ENCODE measurements at regions not wholly inside any gene's neighbourhood (a gene's known extent, or its start where the extent isn't known, plus 50 kb on each side); places are given as distances from the start of the nearest gene placed in this dataset.

DNA sequence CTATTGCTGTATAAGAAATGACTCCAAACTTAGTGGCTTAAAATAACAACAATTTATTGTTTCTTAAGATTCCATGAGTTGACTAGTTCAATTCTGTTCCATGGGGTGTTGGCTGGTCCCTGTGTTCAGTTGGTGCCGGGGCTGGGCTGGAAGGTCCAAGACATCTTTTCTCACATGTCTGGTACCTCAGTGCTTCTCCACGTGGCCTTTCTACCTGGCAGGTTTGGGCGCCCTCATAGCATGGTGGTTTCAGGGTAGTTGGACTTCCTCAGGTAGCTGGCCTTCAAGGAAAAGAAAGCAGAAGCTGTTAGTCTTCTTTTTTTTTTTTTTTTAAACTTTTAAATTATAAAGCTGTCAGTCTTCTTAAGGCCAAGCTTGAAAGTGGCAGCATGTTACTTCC is 104.6 kb upstream of the LIMCH1 start:
- H3K4me1 ChIP-seq (ENCODE audit: control insufficient read depth, insufficient read depth, low read length): no peaks in the 10 kb centered on the region
- H3K9ac ChIP-seq (ENCODE audit: low read length): no peak overlapping the region
- H3K4me3 ChIP-seq (ENCODE audit: low read length): no peak overlapping the region
- no peaks in the 10 kb centered on the region for H3K9me3 ChIP-seq (ENCODE audit: control insufficient read depth, low read length)
- no peaks in the 10 kb centered on the region for H3K27me3 ChIP-seq (ENCODE audit: control insufficient read depth, insufficient read depth, low read length)
- no peaks in the 10 kb centered on the region for H3K36me3 ChIP-seq (ENCODE audit: control insufficient read depth, insufficient read depth, low read length)

DNA sequence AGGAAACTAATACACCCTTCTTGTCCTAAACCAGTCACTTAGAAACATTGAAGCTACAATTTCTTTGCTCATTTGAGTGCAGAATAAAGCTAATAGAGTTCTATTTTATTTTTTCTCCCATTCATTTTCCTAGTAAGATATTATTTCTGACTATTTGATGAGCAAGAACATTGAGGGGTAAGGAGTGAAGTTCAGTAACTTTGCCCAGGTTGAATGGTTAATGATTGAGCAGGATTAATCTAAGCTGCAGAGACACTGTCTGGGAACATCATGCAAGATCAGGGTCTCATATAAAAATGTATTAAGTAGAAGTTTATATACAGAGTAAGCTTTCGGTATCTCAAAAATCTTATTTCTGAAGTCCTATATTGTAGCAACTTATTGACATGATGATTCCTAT is 102.4 kb upstream of the LIMCH1 start:
- Histone ChIP-seq H3K9me3 (ENCODE audit: control insufficient read depth, low read length) (no peaks in the 10 kb centered on the region), H3K36me3 (ENCODE audit: control insufficient read depth, insufficient read depth, low read length) (no peaks in the 10 kb centered on the region), H3K4me3 (ENCODE audit: low read length) (no peak overlapping the region), H3K4me1 (ENCODE audit: control insufficient read depth, insufficient read depth, low read length) (no peaks in the 10 kb centered on the region), H3K9ac (ENCODE audit: low read length) (no peak overlapping the region), H3K27me3 (ENCODE audit: control insufficient read depth, insufficient read depth, low read length) (no peaks in the 10 kb centered on the region)

DNA sequence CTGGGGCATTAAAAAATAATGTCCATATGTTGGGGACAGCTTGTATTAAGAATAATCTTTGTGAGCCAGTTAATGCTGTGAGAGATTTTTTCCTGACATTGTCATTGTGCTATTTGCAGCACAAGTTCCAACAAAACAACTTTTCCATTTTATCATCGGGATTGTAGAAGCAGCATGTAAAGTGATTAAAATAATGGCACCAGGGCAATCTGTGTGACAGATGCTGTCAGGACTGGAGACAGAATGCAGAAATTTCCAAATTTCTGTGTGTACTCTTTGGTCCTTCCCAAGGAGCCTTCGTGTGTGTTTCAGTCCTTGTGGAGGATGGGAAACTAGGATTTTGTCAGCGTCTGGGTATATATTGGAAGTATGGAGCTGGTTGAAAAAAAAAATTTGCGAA is 101.5 kb upstream of the LIMCH1 start:
- Histone ChIP-seq H3K4me1 (ENCODE audit: control insufficient read depth, insufficient read depth, low read length) (no peaks in the 10 kb centered on the region), H3K36me3 (ENCODE audit: control insufficient read depth, insufficient read depth, low read length) (no peaks in the 10 kb centered on the region), H3K9ac (ENCODE audit: low read length) (no peak overlapping the region), H3K9me3 (ENCODE audit: control insufficient read depth, low read length) (no peaks in the 10 kb centered on the region), H3K27me3 (ENCODE audit: control insufficient read depth, insufficient read depth, low read length) (no peaks in the 10 kb centered on the region), H3K4me3 (ENCODE audit: low read length) (no peak overlapping the region)

DNA sequence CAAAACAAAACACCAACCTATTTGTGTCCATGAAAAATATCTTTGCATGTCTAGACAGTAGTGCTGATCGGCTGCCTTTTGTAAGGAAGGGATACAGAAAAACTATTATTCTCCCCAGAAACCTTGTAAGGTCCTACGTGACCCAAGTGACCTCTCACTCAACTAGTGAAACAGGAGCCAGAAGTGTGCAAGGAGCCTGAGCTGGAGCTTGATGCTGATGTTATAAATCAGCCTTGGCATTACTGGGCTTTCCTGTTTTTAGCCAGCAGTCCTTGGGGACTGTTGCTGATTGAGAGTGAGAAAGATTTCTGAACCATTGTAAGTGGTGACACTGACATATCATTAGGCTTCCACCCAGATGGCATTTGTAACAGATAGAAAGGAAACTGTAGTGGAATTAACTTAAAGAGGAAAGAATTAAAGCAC is 100.8 kb upstream of the LIMCH1 start:
- no peaks in the 10 kb centered on the region for H3K9me3 ChIP-seq (ENCODE audit: control insufficient read depth, low read length)
- H3K27me3 ChIP-seq (ENCODE audit: control insufficient read depth, insufficient read depth, low read length): no peaks in the 10 kb centered on the region
- H3K36me3 ChIP-seq (ENCODE audit: control insufficient read depth, insufficient read depth, low read length): no peaks in the 10 kb centered on the region
- H3K9ac ChIP-seq (ENCODE audit: low read length): no peak overlapping the region
- H3K4me3 ChIP-seq (ENCODE audit: low read length): no peak overlapping the region
- no peaks in the 10 kb centered on the region for H3K4me1 ChIP-seq (ENCODE audit: control insufficient read depth, insufficient read depth, low read length)

DNA sequence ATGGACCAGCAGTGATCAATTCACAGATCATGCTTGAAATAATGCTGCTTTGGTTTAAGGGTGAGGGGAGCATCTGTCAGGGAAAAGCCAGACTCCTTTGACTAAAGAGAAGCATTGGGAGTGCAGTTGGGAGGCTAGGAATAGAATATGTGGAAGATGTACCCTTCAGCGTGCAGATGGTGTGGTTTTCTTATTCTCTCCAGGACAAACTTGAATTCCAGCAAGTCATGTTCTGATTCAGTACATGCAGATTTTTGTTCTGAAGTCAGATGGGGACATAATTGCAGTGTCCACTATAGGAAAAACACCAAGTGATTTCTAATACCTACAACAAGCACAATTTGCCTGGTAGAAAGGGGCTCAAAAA is 99.0 kb upstream of the LIMCH1 start:
- no peaks in the 10 kb centered on the region for H3K36me3 ChIP-seq (ENCODE audit: control insufficient read depth, insufficient read depth, low read length)
- H3K4me1 ChIP-seq (ENCODE audit: control insufficient read depth, insufficient read depth, low read length): no peaks in the 10 kb centered on the region
- no peaks in the 10 kb centered on the region for H3K27me3 ChIP-seq (ENCODE audit: control insufficient read depth, insufficient read depth, low read length)
- no peak overlapping the region for H3K9ac ChIP-seq (ENCODE audit: low read length)
- H3K4me3 ChIP-seq (ENCODE audit: low read length): no peak overlapping the region
- no peaks in the 10 kb centered on the region for H3K9me3 ChIP-seq (ENCODE audit: control insufficient read depth, low read length)

DNA sequence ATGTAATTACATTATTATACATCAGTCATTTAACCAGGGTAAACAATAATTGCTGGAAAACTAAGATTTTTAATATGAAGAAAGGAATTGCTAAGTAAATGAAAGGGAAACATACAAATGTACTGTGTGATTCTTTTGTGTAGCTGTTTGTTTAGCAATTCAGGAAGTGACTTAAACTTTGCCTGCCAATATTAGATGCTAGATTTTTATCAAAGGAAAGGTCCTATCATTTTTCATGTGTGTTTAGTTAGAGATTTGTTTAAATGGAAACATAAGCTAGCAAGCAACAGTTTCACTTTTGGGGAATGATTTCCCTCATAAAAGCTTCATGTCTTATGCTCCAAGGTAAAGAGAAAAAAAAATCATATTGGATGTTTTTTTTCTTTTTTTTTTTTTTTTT is 95.1 kb upstream of the LIMCH1 start:
- no peaks in the 10 kb centered on the region for H3K36me3 ChIP-seq (ENCODE audit: control insufficient read depth, insufficient read depth, low read length)
- no peaks in the 10 kb centered on the region for H3K9me3 ChIP-seq (ENCODE audit: control insufficient read depth, low read length)
- no peak overlapping the region for H3K4me3 ChIP-seq (ENCODE audit: low read length)
- H3K4me1 ChIP-seq (ENCODE audit: control insufficient read depth, insufficient read depth, low read length): no peaks in the 10 kb centered on the region
- no peaks in the 10 kb centered on the region for H3K27me3 ChIP-seq (ENCODE audit: control insufficient read depth, insufficient read depth, low read length)
- H3K9ac ChIP-seq (ENCODE audit: low read length): no peak overlapping the region

DNA sequence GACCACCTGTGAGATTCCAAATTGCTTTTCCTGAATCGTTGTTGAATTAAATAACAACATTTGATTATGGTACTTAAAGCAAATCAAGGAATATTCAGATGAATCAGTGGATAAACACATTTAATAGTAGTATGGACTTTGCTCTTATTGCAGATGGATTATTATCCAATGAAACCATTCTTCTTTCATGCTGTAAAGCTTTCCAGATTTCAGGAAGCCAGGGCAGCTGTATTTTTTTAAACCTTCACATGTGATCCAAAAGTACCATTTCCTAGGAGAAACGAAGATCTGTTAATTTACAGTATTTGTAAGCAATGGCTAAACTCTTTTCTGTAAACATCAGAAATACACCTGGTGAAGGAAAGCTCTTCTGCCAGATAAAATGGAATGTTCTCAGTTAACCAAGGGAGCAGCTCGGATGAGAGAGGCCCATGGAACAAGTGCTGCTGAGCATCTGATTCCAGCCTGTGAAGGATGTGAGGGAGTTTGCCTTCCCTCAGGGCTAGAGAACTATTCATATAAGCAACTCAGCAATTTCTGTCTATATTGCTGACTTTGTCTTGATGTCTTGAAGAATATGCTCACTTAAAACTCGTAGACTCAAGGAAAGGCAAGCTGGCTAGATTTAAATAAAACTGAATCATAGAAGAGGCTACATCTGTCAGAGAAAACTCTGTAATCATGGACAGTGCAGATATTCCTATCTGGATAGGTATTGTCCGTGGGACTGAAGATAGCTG is 94.4 kb upstream of the LIMCH1 start:
- Histone ChIP-seq H3K9me3 (ENCODE audit: control insufficient read depth, low read length) (no peaks in the 10 kb centered on the region), H3K4me3 (ENCODE audit: low read length) (no peak overlapping the region), H3K9ac (ENCODE audit: low read length) (no peak overlapping the region), H3K27me3 (ENCODE audit: control insufficient read depth, insufficient read depth, low read length) (no peaks in the 10 kb centered on the region), H3K4me1 (ENCODE audit: control insufficient read depth, insufficient read depth, low read length) (no peaks in the 10 kb centered on the region), H3K36me3 (ENCODE audit: control insufficient read depth, insufficient read depth, low read length) (no peaks in the 10 kb centered on the region)

DNA sequence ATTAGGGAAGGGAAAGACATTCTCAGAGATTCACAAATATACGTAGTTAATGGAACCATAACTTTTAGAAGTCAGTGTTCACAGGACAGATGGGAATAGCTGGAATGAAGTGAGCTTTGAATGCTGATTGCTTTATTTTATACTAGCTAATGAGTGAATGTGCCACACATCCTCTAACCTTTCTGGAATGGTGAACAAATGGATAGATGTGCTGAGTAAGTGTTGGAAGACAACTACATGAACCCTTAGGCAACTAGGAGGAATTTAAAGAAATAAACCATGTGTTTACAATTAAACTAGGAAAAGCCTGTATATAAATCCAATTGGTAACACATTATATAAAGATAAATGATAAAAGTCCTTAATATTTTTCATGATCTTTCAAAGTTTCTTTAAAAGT is 91.6 kb upstream of the LIMCH1 start:
- Histone ChIP-seq H3K36me3 (ENCODE audit: control insufficient read depth, insufficient read depth, low read length) (no peaks in the 10 kb centered on the region), H3K27me3 (ENCODE audit: control insufficient read depth, insufficient read depth, low read length) (no peaks in the 10 kb centered on the region), H3K9ac (ENCODE audit: low read length) (no peak overlapping the region), H3K4me3 (ENCODE audit: low read length) (no peak overlapping the region), H3K9me3 (ENCODE audit: control insufficient read depth, low read length) (no peaks in the 10 kb centered on the region), H3K4me1 (ENCODE audit: control insufficient read depth, insufficient read depth, low read length) (no peaks in the 10 kb centered on the region)

DNA sequence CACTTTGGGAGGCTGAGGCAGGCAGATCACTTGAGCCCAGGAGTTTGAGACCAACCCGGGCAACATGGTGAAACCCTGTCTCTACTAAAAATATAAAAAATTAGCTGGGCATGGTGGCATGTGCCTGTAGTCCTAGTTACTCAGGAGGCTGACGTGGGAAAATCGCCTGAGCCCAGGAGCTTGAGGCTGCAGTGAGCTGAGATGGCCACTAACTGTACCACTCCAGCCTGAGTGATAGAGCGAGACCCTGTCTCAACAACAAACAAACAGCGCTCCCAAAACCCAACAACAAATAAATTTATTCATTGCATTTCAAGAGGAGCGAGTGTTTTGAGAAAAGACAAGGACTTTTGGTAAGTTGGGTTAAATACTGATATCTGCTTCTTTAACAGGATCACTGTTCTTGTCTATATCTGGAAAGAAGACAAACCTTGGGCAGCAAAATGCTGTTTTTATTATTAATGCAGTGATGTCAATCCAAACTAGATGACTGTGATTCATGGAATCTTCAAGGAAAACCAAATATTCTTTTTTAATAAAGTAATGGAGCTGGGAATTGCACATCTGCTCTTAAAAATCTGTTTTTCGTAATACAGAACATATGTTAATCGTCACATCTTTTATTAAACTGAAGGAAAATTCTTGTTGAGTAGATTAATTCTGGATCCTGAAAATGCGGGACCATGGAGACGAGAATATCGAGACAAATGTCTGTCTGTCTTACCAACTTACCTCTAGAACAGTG is 90.8 kb upstream of the LIMCH1 start:
- Histone ChIP-seq H3K4me1 (ENCODE audit: control insufficient read depth, insufficient read depth, low read length) (no peaks in the 10 kb centered on the region), H3K9ac (ENCODE audit: low read length) (no peak overlapping the region), H3K4me3 (ENCODE audit: low read length) (no peak overlapping the region), H3K27me3 (ENCODE audit: control insufficient read depth, insufficient read depth, low read length) (no peaks in the 10 kb centered on the region), H3K36me3 (ENCODE audit: control insufficient read depth, insufficient read depth, low read length) (no peaks in the 10 kb centered on the region), H3K9me3 (ENCODE audit: control insufficient read depth, low read length) (no peaks in the 10 kb centered on the region)

DNA sequence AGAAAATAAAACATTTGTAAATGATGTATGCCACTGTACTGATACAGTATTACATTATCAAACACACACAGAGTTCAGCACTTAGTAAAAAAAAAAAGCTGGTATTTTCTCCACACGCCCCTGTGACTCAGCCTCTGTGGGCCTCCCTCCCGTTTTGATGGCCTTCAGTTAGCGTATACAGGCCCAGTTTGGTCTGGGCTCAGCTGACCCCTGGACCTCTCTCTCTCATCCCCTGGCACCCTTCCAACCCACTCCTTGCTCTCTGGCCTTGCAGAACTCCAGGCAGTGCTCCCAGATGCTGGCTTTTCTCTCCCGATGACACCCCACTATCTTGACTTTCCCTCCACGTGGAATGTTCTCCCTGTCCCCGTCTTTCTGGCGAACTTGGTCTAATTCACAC is 89.0 kb upstream of the LIMCH1 start:
- Histone ChIP-seq H3K9ac (ENCODE audit: low read length) (no peak overlapping the region), H3K36me3 (ENCODE audit: control insufficient read depth, insufficient read depth, low read length) (no peaks in the 10 kb centered on the region), H3K27me3 (ENCODE audit: control insufficient read depth, insufficient read depth, low read length) (no peaks in the 10 kb centered on the region), H3K4me3 (ENCODE audit: low read length) (no peak overlapping the region), H3K4me1 (ENCODE audit: control insufficient read depth, insufficient read depth, low read length) (no peaks in the 10 kb centered on the region), H3K9me3 (ENCODE audit: control insufficient read depth, low read length) (no peaks in the 10 kb centered on the region)

DNA sequence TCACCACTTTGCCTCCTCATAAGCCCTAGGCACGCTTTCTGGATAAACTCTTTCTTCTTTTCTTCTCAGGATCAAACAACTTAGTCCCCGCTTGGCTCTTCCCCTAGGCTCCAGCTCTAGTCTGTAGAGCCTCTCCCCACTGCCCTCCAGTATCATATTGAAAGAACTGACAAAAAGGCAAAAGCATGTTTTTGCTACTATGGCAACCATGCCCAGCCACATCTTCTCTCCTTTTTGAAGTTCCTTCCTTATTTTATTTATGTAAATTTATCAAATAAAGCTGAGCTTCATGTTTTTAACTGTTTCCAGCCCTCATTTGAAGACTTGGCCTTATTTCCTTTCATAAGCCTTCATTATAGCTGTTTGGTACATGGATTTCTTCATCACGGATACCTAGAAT is 86.0 kb upstream of the LIMCH1 start:
- no peaks in the 10 kb centered on the region for H3K9me3 ChIP-seq (ENCODE audit: control insufficient read depth, low read length)
- peaks cover 4% of the 10 kb centered on the region for H3K4me1 ChIP-seq (ENCODE audit: control insufficient read depth, insufficient read depth, low read length)
- H3K27me3 ChIP-seq (ENCODE audit: control insufficient read depth, insufficient read depth, low read length): no peaks in the 10 kb centered on the region
- no peak overlapping the region for H3K9ac ChIP-seq (ENCODE audit: low read length)
- H3K36me3 ChIP-seq (ENCODE audit: control insufficient read depth, insufficient read depth, low read length): no peaks in the 10 kb centered on the region
- H3K4me3 ChIP-seq (ENCODE audit: low read length): no peak overlapping the region

DNA sequence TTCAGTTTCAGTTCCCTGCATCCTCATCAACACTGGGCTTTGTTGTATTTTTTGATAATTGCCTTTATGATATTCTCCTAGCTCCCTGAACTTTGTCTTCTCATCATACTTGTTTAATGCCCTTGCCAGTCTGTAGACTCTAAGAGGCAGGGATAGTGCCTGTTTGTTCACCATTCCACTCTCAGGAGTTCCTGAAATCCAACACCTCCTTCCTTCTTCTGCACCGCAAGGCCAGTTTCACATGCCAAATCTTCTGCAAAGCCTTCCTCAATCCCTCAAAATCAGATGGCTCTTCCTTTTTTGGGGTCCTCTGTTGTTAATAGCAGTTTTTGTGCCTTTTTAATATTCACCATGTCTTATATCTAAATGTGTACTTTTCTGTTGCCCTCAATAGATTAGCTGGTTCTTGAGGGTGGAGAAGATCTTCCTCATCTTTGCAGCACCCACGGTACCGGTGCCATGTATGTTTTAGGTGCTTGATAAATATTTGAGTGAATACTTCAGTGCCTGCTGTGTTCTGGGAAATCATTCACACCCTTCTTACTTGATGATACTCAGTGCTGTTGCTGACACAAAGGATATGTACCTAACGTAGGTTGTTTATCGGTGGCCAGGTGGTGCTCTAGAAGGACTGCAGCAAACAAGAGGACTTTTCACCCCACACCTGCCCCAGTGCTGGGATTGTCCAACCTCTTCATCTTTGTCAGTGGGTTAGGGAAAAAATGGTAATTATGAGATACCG is 85.3 kb upstream of the LIMCH1 start:
- Histone ChIP-seq H3K4me1 (ENCODE audit: control insufficient read depth, insufficient read depth, low read length) (peaks cover 4% of the 10 kb centered on the region), H3K4me3 (ENCODE audit: low read length) (no peak overlapping the region), H3K9ac (ENCODE audit: low read length) (no peak overlapping the region), H3K9me3 (ENCODE audit: control insufficient read depth, low read length) (no peaks in the 10 kb centered on the region), H3K36me3 (ENCODE audit: control insufficient read depth, insufficient read depth, low read length) (no peaks in the 10 kb centered on the region), H3K27me3 (ENCODE audit: control insufficient read depth, insufficient read depth, low read length) (no peaks in the 10 kb centered on the region)

Data from mucosa of stomach (tissue), 1 donor.